ENCODE measurements at regions not wholly inside any gene's neighbourhood (a gene's known extent, or its start where the extent isn't known, plus 50 kb on each side); places are given as distances from the start of the nearest gene placed in this dataset.

DNA sequence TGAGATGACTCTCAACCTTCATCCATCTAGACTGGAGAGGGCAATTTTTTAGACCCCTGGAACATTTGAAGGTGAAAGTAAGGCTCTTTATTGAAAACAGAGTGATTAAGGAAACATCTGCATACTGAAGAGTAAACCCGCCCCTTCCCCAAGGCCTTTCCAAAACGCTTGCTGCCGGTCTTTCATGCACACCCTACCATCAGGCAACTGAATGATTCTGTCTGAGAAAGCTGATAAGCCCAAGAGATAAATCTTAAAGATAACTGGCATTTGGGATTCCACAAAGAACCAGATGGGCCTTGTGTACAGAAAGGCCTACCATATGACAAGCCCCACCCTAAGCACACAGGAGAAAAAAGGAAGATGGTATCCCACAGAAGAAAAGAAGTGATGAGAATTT is 54.4 kb upstream of the PIK3R1 start:
- DNase-seq, result no peak

GRCh38 chr5:68159224-68159951 is 56.2 kb upstream of the PIK3R1 start:
- no peak for DNase-seq

- DNase-seq, result no peak
Measured at GRCh38 chr5:68155940-68156339, 59.6 kb upstream of the PIK3R1 start.

DNA sequence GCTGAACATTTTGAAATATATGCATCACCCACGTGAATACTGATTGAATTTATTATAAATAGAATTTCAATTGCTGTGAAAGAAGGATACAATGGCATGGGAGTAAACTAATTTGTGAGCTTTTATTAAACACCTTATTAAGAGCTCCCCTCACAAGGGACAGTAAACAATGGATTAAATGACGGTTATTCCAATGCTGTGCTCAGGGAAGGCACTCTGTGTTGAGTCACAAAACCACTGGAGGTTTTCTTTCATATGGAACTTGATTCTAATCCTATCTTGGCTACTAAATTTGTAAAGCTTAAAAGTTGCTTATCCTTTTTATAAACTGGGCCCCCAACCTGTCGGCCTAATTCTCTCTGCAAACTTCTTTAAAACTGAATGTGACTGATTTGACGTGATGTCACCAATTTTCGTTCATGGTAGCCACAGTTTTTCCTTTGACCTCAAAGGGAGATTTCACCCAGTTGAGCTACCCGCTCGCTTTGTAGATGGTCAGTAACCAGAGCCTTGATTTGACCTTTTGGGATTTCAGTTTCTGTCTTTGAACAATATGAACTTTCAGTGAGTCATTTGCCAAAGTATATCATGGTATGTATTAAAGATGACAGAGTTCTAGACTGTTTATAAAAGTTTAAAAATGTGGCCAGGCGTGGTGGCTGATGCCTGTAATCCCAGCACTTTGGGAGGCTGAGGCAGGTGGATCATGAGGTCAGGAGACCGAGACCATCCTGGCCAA is 61.3 kb upstream of the PIK3R1 start:
- no peak for DNase-seq

- no peak for DNase-seq
Measured at GRCh38 chr5:68151812-68152211, 63.7 kb upstream of the PIK3R1 start.

GRCh38 chr5:68149189-68149588 is 66.4 kb upstream of the PIK3R1 start:
- no peak for DNase-seq

- DNase-seq, result no peak
Measured at GRCh38 chr5:68148096-68148495, 67.5 kb upstream of the PIK3R1 start.

DNA sequence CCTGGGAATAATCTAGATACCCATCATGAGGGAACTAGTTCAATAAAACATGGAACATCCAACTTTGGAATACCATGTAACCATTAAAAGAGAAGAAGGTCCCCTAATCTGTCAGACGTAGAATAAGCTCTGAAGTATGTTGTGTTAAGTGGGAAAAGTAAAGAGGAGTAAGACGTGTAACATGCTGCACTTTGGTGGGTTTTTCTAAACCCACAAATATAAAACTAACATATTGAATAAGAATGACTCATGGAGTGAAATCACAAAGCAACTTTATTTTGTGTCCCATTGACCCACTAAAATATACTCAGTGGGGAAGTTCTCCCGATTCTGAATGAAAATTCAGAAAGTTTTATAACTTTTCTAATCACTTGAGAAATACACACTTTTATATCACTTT is 67.9 kb upstream of the PIK3R1 start:
- no peak for DNase-seq

DNA sequence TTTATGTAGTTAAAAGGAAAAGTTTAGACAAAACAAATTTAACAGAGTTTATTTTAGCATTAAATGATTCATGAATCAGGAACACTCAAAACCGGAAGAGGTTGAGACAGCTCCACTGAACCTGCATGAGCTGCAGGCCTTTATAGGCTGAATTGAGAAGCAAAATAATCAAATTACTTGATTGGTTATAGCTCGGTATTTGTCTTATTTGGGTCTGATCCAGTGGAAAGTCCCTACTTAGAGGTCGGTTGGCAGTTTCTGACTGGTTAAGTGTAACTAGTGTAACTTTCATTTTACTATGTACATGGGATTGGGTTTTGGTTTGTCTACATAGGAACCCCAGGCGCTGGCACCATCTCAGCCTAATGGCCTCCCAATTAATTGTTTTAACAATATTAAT is 74.1 kb upstream of the PIK3R1 start:
- DNase-seq, result no peak

DNA sequence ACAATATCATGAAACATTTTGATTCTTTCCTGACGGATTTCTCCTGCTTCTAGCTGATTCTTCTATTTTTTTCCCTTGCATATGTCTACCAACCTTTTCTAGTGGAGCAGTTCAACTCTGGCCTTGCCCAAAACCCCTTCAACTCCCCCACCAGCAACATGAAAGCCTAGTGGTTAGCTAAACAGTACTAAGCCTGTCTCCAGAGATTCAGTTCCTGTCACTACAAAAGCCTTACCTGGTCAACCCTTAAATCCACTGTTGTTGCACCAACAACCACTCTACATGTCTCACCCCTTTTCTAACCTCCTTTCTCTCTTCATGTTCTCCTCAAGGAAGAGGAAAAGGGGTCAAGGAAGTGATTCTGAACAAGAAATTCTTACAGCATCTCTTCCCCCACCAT is 74.8 kb upstream of the PIK3R1 start:
- no peak for DNase-seq

GRCh38 chr5:68139611-68140441 is 75.7 kb upstream of the PIK3R1 start:
- no peak for DNase-seq

DNA sequence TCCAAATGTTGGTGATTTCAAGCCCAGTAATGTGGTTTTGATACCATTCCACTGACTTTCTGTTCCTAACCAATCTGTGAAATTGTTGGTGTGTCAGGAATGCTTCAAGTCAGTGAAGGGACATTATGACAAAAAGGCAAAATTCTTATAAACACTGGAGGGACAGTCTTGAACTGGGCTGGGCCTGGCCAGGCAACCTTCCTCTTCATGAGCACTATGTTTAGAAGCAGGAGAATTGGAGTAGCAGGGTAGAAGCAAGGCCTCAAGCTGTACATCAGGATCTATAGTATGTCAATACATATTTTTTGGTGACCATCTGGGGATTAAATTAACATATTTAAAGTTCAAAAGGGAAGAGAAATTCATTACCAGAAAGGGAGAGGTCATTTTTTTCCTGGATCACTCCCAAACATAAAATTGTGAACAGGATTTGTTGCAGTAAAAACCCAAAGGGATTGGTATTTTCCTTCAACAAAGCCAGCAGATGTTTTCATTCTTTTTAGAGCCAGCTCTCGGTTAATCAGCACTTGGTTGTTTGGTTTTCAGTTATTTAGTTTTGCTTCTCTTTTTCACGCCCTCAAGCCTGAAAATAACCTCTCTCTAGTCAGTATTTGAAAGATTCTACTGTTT is 77.9 kb upstream of the PIK3R1 start:
- no peak for DNase-seq

GRCh38 chr5:68134669-68135313 is 80.8 kb upstream of the PIK3R1 start:
- DNase-seq, result no peak

DNA sequence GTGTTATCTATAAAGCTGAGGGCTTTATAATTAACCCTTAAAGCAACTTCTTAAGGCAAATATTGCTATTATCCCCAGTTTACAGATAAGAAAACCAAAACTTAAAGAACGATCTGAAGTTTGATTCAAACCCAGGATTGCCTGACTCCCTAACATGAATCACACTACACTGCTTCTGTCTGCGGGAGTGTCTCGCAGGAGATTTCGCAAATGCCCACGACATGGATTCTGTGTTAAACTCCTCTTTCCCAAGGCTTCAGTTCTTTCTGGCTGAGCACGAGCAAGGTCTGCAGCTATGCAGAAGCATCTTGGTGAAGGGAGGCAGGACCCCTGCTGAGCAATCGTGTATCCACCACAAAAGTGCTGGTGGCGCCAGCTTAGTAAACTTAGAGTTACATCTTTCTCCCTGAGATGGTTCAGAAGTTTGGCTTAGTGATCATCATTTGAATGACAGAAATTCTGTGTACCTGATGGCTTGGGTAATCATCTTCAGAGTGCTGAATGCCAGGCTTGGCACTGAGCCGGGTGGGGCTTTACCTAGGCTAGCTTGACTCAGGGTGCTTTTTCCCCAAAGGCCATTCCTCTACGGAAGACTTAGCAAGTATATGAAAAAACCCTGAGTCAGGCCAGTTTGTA is 81.4 kb upstream of the PIK3R1 start:
- DNase-seq, result no peak

GRCh38 chr5:68130253-68130652 is 85.3 kb upstream of the PIK3R1 start:
- DNase-seq, result no peak

- DNase-seq, result no peak
Measured at GRCh38 chr5:68129364-68129763, 86.2 kb upstream of the PIK3R1 start.

GRCh38 chr5:68126886-68127285 is 88.7 kb upstream of the PIK3R1 start:
- no peak for DNase-seq

- no peak for DNase-seq
Measured at GRCh38 chr5:68122439-68123328, 92.9 kb upstream of the PIK3R1 start.

- no peak for DNase-seq
Measured at GRCh38 chr5:68116868-68117411, 98.6 kb upstream of the PIK3R1 start.

DNA sequence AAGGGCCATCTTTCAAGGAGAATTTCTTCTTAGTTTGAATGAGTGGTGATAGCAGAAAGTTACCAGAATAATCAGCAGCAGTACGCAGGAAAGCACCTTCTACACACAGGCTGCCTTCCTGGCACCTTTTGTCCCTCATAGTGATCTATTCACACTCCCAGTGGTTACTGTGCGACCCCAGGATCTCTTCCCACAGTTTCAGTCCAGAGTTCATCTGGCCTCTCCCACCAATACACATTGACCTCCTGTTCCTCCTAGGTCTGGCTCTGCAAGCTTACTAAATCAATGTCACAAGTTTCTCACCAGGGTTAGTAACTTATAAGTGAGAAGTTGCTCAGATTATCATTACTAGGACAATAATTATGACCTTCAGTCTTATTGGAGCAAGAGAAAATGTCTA is 99.1 kb upstream of the PIK3R1 start:
- DNase-seq, result no peak

- DNase-seq, result no peak
Measured at GRCh38 chr5:68115584-68115983, 100.0 kb upstream of the PIK3R1 start.
